ENCODE measurements at regions not wholly inside any gene's neighbourhood (a gene's known extent, or its start where the extent isn't known, plus 50 kb on each side); places are given as distances from the start of the nearest gene placed in this dataset.

DNA sequence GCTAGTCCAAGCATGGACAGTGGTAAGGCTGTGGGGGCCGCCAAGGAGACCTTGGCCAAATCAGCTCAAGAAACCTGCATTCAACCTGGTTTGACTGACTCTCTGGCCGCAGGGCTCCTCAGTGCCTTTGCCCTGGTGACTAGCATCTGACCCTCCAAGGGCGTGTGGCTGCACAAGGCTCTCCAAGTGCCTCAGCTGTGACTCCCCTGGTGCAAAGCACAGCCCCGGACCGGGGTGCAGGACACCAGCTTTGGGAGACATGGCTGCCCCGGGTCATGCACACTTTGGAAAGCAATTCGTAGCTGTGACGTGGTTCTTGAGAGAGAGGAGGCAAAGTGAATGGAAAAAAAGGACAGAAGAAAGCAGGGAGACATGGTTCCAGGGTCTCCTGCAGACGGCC, 245.2 kb upstream of the IRX2 start:
- intact Hi-C loops (cut with micrococcal nuclease; ENCODE audit: unreplicated experiment), result no loop called here
- Histone ChIP-seq H3K9me3 (ENCODE audit: insufficient read depth, low read depth) (0 out of 2 replicates have a peak, but pooled peaks cover 3% of the 10 kb centered on the region), H4K20me1 (ENCODE audit: insufficient read depth) (no peaks in the 10 kb centered on the region; the same call in 1 of the 2 replicates), H3K79me2 (ENCODE audit: low read depth) (no peaks in the 10 kb centered on the region), H3K4me1 (replicated peaks; ENCODE audit: insufficient read depth) (no peaks in the 10 kb centered on the region), H3K4me3 (no peak overlapping the region), H3K27me3 (ENCODE audit: insufficient read depth, low read depth) (peaks cover 100% of the 10 kb centered on the region), H2AFZ (no peak overlapping the region), H3F3A (ENCODE audit: insufficient read depth, low read depth) (no peaks in the 10 kb centered on the region), H3K9me2 (ENCODE audit: insufficient read depth) (no peaks in the 10 kb centered on the region), H3K4me2 (no peak overlapping the region), H3K36me3 (ENCODE audit: low read depth) (no peaks in the 10 kb centered on the region), H3K27ac (no peak overlapping the region)
- BruUV-seq (replicated peaks), result no TSS peak
- ChIA-PET POLR2A (ENCODE audit: unreplicated experiment) (no interaction called here), CTCF (no interaction called here)
- TF ChIP-seq CTCF (conservative IDR thresholded peaks at IDR 0.05) (no peak), EZH2 (IDR thresholded peaks at IDR 0.05; ENCODE audit: low read depth) (no peak)
- no peak for DNase-seq

GRCh38 chr5:2996248-2996647, 244.8 kb upstream of the IRX2 start:
- no peak for DNase-seq
- Histone ChIP-seq H3K79me2 (ENCODE audit: low read depth) (no peaks in the 10 kb centered on the region), H3K36me3 (ENCODE audit: low read depth) (no peaks in the 10 kb centered on the region), H2AFZ (no peak overlapping the region), H3K4me3 (no peak overlapping the region), H3K9me3 (ENCODE audit: insufficient read depth, low read depth) (no peaks in the 10 kb centered on the region), H3K27me3 (ENCODE audit: insufficient read depth, low read depth) (peaks cover 97% of the 10 kb centered on the region), H4K20me1 (ENCODE audit: insufficient read depth) (no peaks in the 10 kb centered on the region; the same call in 1 of the 2 replicates), H3K27ac (no peak overlapping the region), H3K9me2 (ENCODE audit: insufficient read depth) (no peaks in the 10 kb centered on the region), H3K4me2 (no peak overlapping the region), H3K4me1 (replicated peaks; ENCODE audit: insufficient read depth) (no peaks in the 10 kb centered on the region), H3F3A (ENCODE audit: insufficient read depth, low read depth) (no peaks in the 10 kb centered on the region)
- no peak for TF ChIP-seq CTCF (conservative IDR thresholded peaks at IDR 0.05)
- TF ChIP-seq EZH2 (IDR thresholded peaks at IDR 0.05; ENCODE audit: low read depth), result no peak
- intact Hi-C loops (cut with micrococcal nuclease; ENCODE audit: unreplicated experiment), result no loop called here
- no TSS peak for BruUV-seq (replicated peaks)
- POLR2A ChIA-PET (ENCODE audit: unreplicated experiment), result no interaction called here
- CTCF ChIA-PET, result no interaction called here

DNA sequence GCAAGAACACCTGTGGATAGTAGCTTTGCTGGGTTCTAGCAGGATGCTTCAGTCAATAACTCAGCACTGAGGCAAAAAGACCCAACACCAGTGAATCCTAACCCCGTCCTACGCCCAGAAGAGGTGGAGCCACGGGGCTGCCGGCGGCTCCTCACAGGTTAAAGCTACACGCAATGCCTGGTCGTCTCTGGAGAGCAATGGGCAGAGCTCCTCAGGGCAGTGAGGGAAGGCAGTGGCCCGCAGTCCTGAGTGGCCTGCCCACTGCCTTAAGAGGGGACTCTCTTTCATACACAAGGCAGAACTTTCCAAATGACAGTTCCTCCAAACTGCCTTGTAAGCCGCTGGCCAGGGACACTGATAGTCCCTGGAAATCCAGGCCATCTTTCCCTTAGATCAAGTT, 244.2 kb upstream of the IRX2 start:
- Histone ChIP-seq H3F3A (ENCODE audit: insufficient read depth, low read depth) (no peaks in the 10 kb centered on the region), H3K36me3 (ENCODE audit: low read depth) (no peaks in the 10 kb centered on the region), H3K9me2 (ENCODE audit: insufficient read depth) (no peaks in the 10 kb centered on the region), H3K4me3 (no peak overlapping the region), H2AFZ (no peak overlapping the region), H3K79me2 (ENCODE audit: low read depth) (no peaks in the 10 kb centered on the region), H3K4me2 (no peak overlapping the region), H3K4me1 (replicated peaks; ENCODE audit: insufficient read depth) (no peaks in the 10 kb centered on the region), H3K27ac (no peak overlapping the region), H3K9me3 (ENCODE audit: insufficient read depth, low read depth) (no peaks in the 10 kb centered on the region), H4K20me1 (ENCODE audit: insufficient read depth) (no peaks in the 10 kb centered on the region; the same call in 1 of the 2 replicates), H3K27me3 (ENCODE audit: insufficient read depth, low read depth) (peaks cover 96% of the 10 kb centered on the region)
- POLR2A ChIA-PET (ENCODE audit: unreplicated experiment), result no interaction called here
- intact Hi-C loops (cut with micrococcal nuclease; ENCODE audit: unreplicated experiment), result no loop called here
- BruUV-seq (replicated peaks), result no TSS peak
- CTCF ChIA-PET, result no interaction called here
- TF ChIP-seq EZH2 (IDR thresholded peaks at IDR 0.05; ENCODE audit: low read depth) (no peak), CTCF (conservative IDR thresholded peaks at IDR 0.05) (no peak)
- DNase-seq, result no peak
